LNCaP clone FGC (cell line): ENCODE measurements at regions not wholly inside any gene's neighbourhood (a gene's known extent, or its start where the extent isn't known, plus 50 kb on each side); places are given as distances from the start of the nearest gene placed in this dataset.

Source experiments
- DNase-seq: peaks from one replicate; pipeline ENCODE4 v3.0.0-alpha.2; 2011; ENCODE audit warnings: low read depth
- H3K4me3 ChIP-seq: 2 replicates; pipeline ENCODE4 v1.5.1; 2011; ENCODE audit warnings: mild to moderate bottlenecking, low read depth, low read length, control low read depth
- CTCF ChIP-seq: IDR thresholded peaks from 2 replicates; pipeline ENCODE4 v1.5.1; 2012; ENCODE audit warnings: mild to moderate bottlenecking; ENCODE audit not compliant: control insufficient read depth, insufficient read depth; ENCODE audit errors: extremely low read depth

- TF ChIP-seq CTCF, result no peak
- no peak for DNase-seq
- H3K4me3 ChIP-seq, result no peak overlapping the region
Measured at GRCh38 chr2:236686561-236686960, 116.9 kb downstream of the ACKR3 start.

DNA sequence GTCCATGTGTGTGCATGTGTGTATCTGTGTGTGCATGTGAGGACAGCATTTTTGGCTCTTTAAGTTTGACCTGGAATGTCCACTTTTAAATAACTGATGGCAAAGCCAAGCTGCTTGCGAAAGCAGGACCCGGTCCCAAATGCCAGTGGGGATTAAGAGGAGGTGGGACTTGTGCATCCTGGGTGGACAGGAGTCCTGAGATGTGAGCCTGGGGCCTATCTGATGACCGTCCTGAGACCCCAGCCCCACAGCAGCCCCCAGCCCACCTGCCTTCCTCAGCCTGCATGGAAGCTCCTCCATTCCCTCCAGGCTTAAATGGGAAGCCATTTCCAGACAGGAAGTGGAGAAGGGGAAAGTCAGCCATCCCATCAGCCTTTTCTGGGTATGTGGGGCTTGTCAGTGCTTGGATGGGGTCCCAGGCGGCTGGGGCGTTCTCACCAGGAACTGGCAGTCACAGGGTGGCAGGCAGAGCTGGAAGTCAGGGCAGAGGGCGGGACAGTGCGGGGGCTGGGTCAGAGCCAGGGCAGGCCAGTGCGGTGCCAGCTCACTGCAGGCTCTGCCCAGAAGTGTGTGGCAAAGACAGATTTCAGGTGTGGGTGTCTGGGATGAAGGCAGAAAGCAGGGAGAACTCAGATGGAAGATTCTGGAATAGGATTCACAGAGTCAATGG is 117.8 kb downstream of the ACKR3 start:
- TF ChIP-seq CTCF, result no peak
- no peak for DNase-seq
- no peak overlapping the region for H3K4me3 ChIP-seq

- H3K4me3 ChIP-seq, result no peak overlapping the region
- DNase-seq, result no peak
- TF ChIP-seq CTCF, result no peak
Measured at GRCh38 chr2:236688157-236688556, 118.5 kb downstream of the ACKR3 start.

- H3K4me3 ChIP-seq, result no peak overlapping the region
- no peak for TF ChIP-seq CTCF
- no peak for DNase-seq
Measured at GRCh38 chr2:236688563-236689392, 119.2 kb downstream of the ACKR3 start.

DNA sequence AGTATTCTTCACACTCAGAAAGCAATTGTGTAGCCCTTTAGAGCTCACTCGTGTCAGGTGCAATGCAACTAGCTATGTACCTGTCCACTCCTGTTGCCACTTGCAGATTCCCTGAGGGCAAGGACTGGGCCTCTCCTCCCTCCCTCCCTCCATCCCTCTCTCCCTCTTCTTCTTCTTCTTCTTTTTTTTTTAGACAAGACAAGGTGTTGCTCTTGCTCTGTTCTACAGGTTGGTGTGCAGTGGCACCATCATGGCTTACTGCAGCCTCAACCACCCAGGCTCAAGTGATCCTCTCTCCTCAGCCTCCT is 119.7 kb downstream of the ACKR3 start:
- no peak for DNase-seq
- H3K4me3 ChIP-seq, result no peak overlapping the region

DNA sequence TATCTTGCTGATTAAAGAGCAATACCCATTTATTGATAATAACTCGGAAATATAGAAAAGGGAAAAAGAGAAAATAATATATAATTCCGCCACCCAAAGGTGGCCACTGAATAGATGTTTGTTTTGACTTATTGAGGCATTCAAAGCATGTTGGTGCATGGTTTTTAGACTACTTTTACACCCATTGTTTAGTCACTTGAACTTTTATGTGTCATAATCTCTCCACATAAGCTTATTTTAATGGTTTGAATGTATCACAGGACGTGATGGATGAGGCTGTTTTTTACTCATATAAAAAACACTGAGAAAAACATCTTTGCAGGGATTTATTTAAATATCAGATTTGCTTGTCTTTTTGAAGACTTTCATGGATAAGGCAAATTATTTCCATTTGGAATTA is 120.4 kb downstream of the ACKR3 start:
- no peak overlapping the region for H3K4me3 ChIP-seq
- no peak for DNase-seq
- no peak for TF ChIP-seq CTCF

More for the DNA sequence above, 119.7 kb downstream of the ACKR3 start:
- TF ChIP-seq CTCF, result no peak

GRCh38 chr2:236690726-236691125 is 121.1 kb downstream of the ACKR3 start:
- H3K4me3 ChIP-seq, result no peak overlapping the region
- no peak for DNase-seq
- no peak for TF ChIP-seq CTCF
